Suprapubic skin (tissue), 4 donors: ENCODE measurements at regions not wholly inside any gene's neighbourhood (a gene's known extent, or its start where the extent isn't known, plus 50 kb on each side); places are given as distances from the start of the nearest gene placed in this dataset.
A peak's percentile ranks its signal among the peaks of the same experiment; 100 is the strongest.

Experiments used
- DNase-seq, 2 donors: peaks; one replicate each; pipeline ENCODE4 v3.0.0-alpha.2; 2019; ENCODE audit warnings: low spot score in 2 of 2
- H3K27ac ChIP-seq: fragments of 200-600 bp; sonication (generic); one replicate; pipeline ENCODE4 v1.5.1; 2019
- H3K27me3 ChIP-seq: fragments of 200-600 bp; sonication (generic); one replicate; pipeline ENCODE4 v1.5.1; 2019
- H3K36me3 ChIP-seq: fragments of 200-600 bp; sonication (generic); one replicate; pipeline ENCODE4 v1.5.1; 2019
- H3K4me1 ChIP-seq: fragments of 200-600 bp; sonication (generic); one replicate; pipeline ENCODE4 v1.5.1; 2019
- H3K4me3 ChIP-seq: fragments of 200-600 bp; sonication (generic); one replicate; pipeline ENCODE4 v1.5.1; 2019; ENCODE audit warnings: mild to moderate bottlenecking
- H3K9me3 ChIP-seq: fragments of 200-600 bp; sonication (generic); one replicate; pipeline ENCODE4 v1.5.1; 2019
- CTCF ChIP-seq, 2 donors: fragments of 200-600 bp in 1 of 2; fragments of 450-650 bp in 1 of 2; sonication (generic) in 1 of 2; IDR thresholded peaks; one replicate each; pipeline ENCODE4 v1.5.1; 2016 to 2019; ENCODE audit warnings: antibody characterized with exemption in 2 of 2, mild to moderate bottlenecking in 1 of 2, moderate library complexity in 1 of 2
- EP300 ChIP-seq: sonication (generic); formaldehyde crosslinking; IDR thresholded peaks from one replicate; pipeline ENCODE4 v1.6.1; 2017; ENCODE audit warnings: antibody characterized with exemption
- POLR2A ChIP-seq, 2 donors: fragments of 450-650 bp; IDR thresholded peaks; one replicate each; pipeline ENCODE4 v1.6.1; 2017; ENCODE audit warnings: antibody characterized with exemption in 2 of 2, mild to moderate bottlenecking in 2 of 2, moderate library complexity in 2 of 2
- POLR2AphosphoS5 ChIP-seq, 3 donors: sonication (generic); formaldehyde crosslinking; IDR thresholded peaks; one replicate each; pipeline ENCODE4 v1.6.1; 2017; ENCODE audit warnings: antibody characterized with exemption in 3 of 3
- WGBS: methylation state at CpG from one replicate; pipeline ENCODE4 v1.1.5; 2018; 5-methylcytosine and 5-hydroxymethylcytosine counted together

- TF ChIP-seq POLR2A (IDR thresholded peaks at IDR 0.05) (no peak), EP300 (no peak), POLR2AphosphoS5 (IDR thresholded peaks at IDR 0.05) (no peak), CTCF (IDR thresholded peaks at IDR 0.05) (no peak)
These were observed 286.4 kb downstream of the BCOR start for GRCh38 chrX:39811376-39811775.

GRCh38 chrX:39813631-39814277, 284.0 kb downstream of the BCOR start:
- no peaks in the 10 kb centered on the region for H3K4me1 ChIP-seq
- TF ChIP-seq CTCF (IDR thresholded peaks at IDR 0.05) (no peak), EP300 (no peak), POLR2AphosphoS5 (IDR thresholded peaks at IDR 0.05) (no peak), POLR2A (IDR thresholded peaks at IDR 0.05) (no peak)
- H3K27ac ChIP-seq: no peak overlapping the region
- no peaks in the 10 kb centered on the region for H3K27me3 ChIP-seq
- 52% methylated on average over 17 of the region's 17 CpGs for whole genome bisulfite sequencing
- DNase-seq: peak; percentile 82 to 88
- H3K36me3 ChIP-seq: no peaks in the 10 kb centered on the region
- no peak overlapping the region for H3K4me3 ChIP-seq
- no peaks in the 10 kb centered on the region for H3K9me3 ChIP-seq

More at GRCh38 chrX:39811376-39811775, 286.4 kb downstream of the BCOR start:
- H3K4me3 ChIP-seq: no peak overlapping the region
- no peak overlapping the region for H3K27ac ChIP-seq
- peaks cover 3% of the 10 kb centered on the region for H3K4me1 ChIP-seq
- no peaks in the 10 kb centered on the region for H3K9me3 ChIP-seq
- DNase-seq: no peak
- no peaks in the 10 kb centered on the region for H3K27me3 ChIP-seq
- no peaks in the 10 kb centered on the region for H3K36me3 ChIP-seq
- WGBS: 88% methylated on average over 6 of the region's 8 CpGs

GRCh38 chrX:39814391-39814790, 283.4 kb downstream of the BCOR start:
- no peaks in the 10 kb centered on the region for H3K9me3 ChIP-seq
- no peaks in the 10 kb centered on the region for H3K4me1 ChIP-seq
- H3K36me3 ChIP-seq: no peaks in the 10 kb centered on the region
- TF ChIP-seq POLR2AphosphoS5 (IDR thresholded peaks at IDR 0.05): no peak
- TF ChIP-seq EP300: no peak
- TF ChIP-seq POLR2A (IDR thresholded peaks at IDR 0.05): no peak
- no peak for TF ChIP-seq CTCF (IDR thresholded peaks at IDR 0.05)
- no peak for DNase-seq
- no peak overlapping the region for H3K27ac ChIP-seq
- H3K4me3 ChIP-seq: no peak overlapping the region
- no peaks in the 10 kb centered on the region for H3K27me3 ChIP-seq
- WGBS: 46% methylated on average over 4 of the region's 4 CpGs

- WGBS: 88% methylated on average over 1 of the region's 1 CpG
- Histone ChIP-seq H3K4me3 (no peak overlapping the region), H3K4me1 (peaks cover 4% of the 10 kb centered on the region), H3K27me3 (no peaks in the 10 kb centered on the region), H3K27ac (no peak overlapping the region), H3K9me3 (no peaks in the 10 kb centered on the region), H3K36me3 (no peaks in the 10 kb centered on the region)
- TF ChIP-seq CTCF (IDR thresholded peaks at IDR 0.05): no peak
- TF ChIP-seq POLR2A (IDR thresholded peaks at IDR 0.05): no peak
- no peak for TF ChIP-seq POLR2AphosphoS5 (IDR thresholded peaks at IDR 0.05)
- no peak for TF ChIP-seq EP300
- DNase-seq: no peak
These were observed 282.1 kb downstream of the BCOR start for GRCh38 chrX:39815631-39816030.

- H3K4me1 ChIP-seq: peaks cover 6% of the 10 kb centered on the region
- no peak overlapping the region for H3K27ac ChIP-seq
- DNase-seq: no peak
- H3K9me3 ChIP-seq: no peaks in the 10 kb centered on the region
- no peaks in the 10 kb centered on the region for H3K27me3 ChIP-seq
- TF ChIP-seq EP300: no peak
- no peak for TF ChIP-seq POLR2AphosphoS5 (IDR thresholded peaks at IDR 0.05)
- no peak for TF ChIP-seq CTCF (IDR thresholded peaks at IDR 0.05)
- TF ChIP-seq POLR2A (IDR thresholded peaks at IDR 0.05): no peak
- no peaks in the 10 kb centered on the region for H3K36me3 ChIP-seq
- H3K4me3 ChIP-seq: no peak overlapping the region
- WGBS: 34% methylated on average over 15 of the region's 16 CpGs
These were observed 280.7 kb downstream of the BCOR start for GRCh38 chrX:39816871-39817731.
